Testis (tissue), 2 donors: ENCODE measurements at regions not wholly inside any gene's neighbourhood (a gene's known extent, or its start where the extent isn't known, plus 50 kb on each side); places are given as distances from the start of the nearest gene placed in this dataset.

ENCODE experiments used
- DNase-seq: peaks from one replicate; pipeline ENCODE4 v3.0.0-alpha.2; 2019
- H3K27ac ChIP-seq, 2 donors: fragments of 200-600 bp; sonication (generic); one replicate each; pipeline ENCODE4 v1.5.1; 2019
- H3K27me3 ChIP-seq: fragments of 200-600 bp; sonication (generic); one replicate; pipeline ENCODE4 v1.5.1; 2019
- H3K36me3 ChIP-seq: fragments of 200-600 bp; sonication (generic); one replicate; pipeline ENCODE4 v1.5.1; 2017; ENCODE audit warnings: low read depth; ENCODE audit errors: missing control alignments
- H3K4me1 ChIP-seq: fragments of 200-600 bp; sonication (generic); one replicate; pipeline ENCODE4 v1.5.1; 2019
- H3K4me3 ChIP-seq, 2 donors: fragments of 200-600 bp; sonication (generic); one replicate each; pipeline ENCODE4 v1.5.1; 2017 to 2019
- H3K9me3 ChIP-seq: fragments of 200-600 bp; sonication (generic); one replicate; pipeline ENCODE4 v1.5.1; 2017
- CTCF ChIP-seq, 3 experiments: fragments of 450-650 bp in 2 of 3; fragments of 200-600 bp in 1 of 3; sonication (generic) in 1 of 3; IDR thresholded peaks; one replicate each; pipeline ENCODE4 v1.5.1; 2016 to 2019; ENCODE audit warnings: antibody characterized with exemption in 3 of 3, mild to moderate bottlenecking in 2 of 3, moderate library complexity in 1 of 3
- POLR2A ChIP-seq: fragments of 450-650 bp; IDR thresholded peaks from one replicate; pipeline ENCODE4 v1.6.1; 2017; ENCODE audit warnings: antibody characterized with exemption, mild to moderate bottlenecking, moderate library complexity
- WGBS, 2 donors: methylation state at CpG; one replicate each; pipeline ENCODE4 v1.1.5; 2018; 5-methylcytosine and 5-hydroxymethylcytosine counted together
- intact Hi-C: fragments of 100-400 bp; cut with DNase I; formaldehyde crosslinking; loops from one replicate; pipeline ENCODE4 v1.15.1; 2023; ENCODE audit warnings: low total_unique reads

GRCh38 chr4:134465417-134465816 lies 263.8 kb upstream of the PABPC4L start:
- TF ChIP-seq POLR2A (no peak), CTCF (IDR thresholded peaks at IDR 0.05) (no peak)
- no peaks in the 10 kb centered on the region for H3K4me1 ChIP-seq
- no peak for DNase-seq
- H3K36me3 ChIP-seq = no peaks in the 10 kb centered on the region
- H3K4me3 ChIP-seq = no peak overlapping the region
- H3K27ac ChIP-seq = no peak overlapping the region
- H3K9me3 ChIP-seq = no peaks in the 10 kb centered on the region
- H3K27me3 ChIP-seq = no peaks in the 10 kb centered on the region
- intact Hi-C loops = no loop called here

- 89 to 95% methylated on average over 5 of the region's 5 CpGs for WGBS, 2 donors
- Histone ChIP-seq H3K4me1 (no peaks in the 10 kb centered on the region), H3K4me3 (no peak overlapping the region), H3K36me3 (no peaks in the 10 kb centered on the region), H3K27me3 (no peaks in the 10 kb centered on the region), H3K27ac (no peak overlapping the region), H3K9me3 (no peaks in the 10 kb centered on the region)
- intact Hi-C loops = no loop called here
- DNase-seq = no peak
- TF ChIP-seq POLR2A = no peak
These were observed 262.2 kb upstream of the PABPC4L start for GRCh38 chr4:134463771-134464170.

DNA sequence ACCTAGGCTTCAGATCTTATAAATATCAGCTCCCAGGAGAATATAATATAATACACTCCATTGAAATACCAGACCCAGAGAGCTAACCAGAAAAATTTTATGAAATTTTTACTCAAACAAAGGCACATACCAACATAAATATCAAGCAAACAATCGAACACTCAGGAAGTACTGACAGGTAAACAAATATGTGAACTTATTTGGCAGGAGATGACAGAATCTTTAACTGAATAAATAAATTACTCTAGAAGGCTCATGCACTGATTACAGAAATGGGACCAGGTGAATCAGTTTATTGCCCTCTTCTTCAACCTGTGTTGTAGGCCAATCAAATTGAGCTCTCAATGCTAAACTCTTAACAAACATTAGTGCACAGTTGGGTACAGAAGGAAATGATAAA lies 225.2 kb upstream of the PABPC4L start:
- H3K27me3 ChIP-seq = no peaks in the 10 kb centered on the region
- no peak overlapping the region for H3K27ac ChIP-seq
- intact Hi-C loops = no loop called here
- no peaks in the 10 kb centered on the region for H3K36me3 ChIP-seq
- no peaks in the 10 kb centered on the region for H3K4me1 ChIP-seq
- TF ChIP-seq POLR2A (no peak), CTCF (IDR thresholded peaks at IDR 0.05) (no peak)
- H3K4me3 ChIP-seq = no peak overlapping the region
- DNase-seq = no peak
- WGBS, 2 donors = 71 to 75% methylated on average over 1 of the region's 1 CpG
- no peaks in the 10 kb centered on the region for H3K9me3 ChIP-seq

- WGBS, 2 donors = 54 to 81% methylated on average over 3 of the region's 3 CpGs
- H3K36me3 ChIP-seq = no peaks in the 10 kb centered on the region
- no peaks in the 10 kb centered on the region for H3K27me3 ChIP-seq
- TF ChIP-seq CTCF (IDR thresholded peaks at IDR 0.05) = no peak
- TF ChIP-seq POLR2A = no peak
- intact Hi-C loops = no loop called here
- H3K9me3 ChIP-seq = no peaks in the 10 kb centered on the region
- H3K27ac ChIP-seq = no peak overlapping the region
- H3K4me1 ChIP-seq = no peaks in the 10 kb centered on the region
- no peak overlapping the region for H3K4me3 ChIP-seq
- no peak for DNase-seq
These were observed 224.2 kb upstream of the PABPC4L start for GRCh38 chr4:134425756-134426155.

- no peak for DNase-seq
- no peaks in the 10 kb centered on the region for H3K36me3 ChIP-seq
- intact Hi-C loops = no loop called here
- no peaks in the 10 kb centered on the region for H3K4me1 ChIP-seq
- TF ChIP-seq POLR2A (no peak), CTCF (IDR thresholded peaks at IDR 0.05) (no peak)
- no peaks in the 10 kb centered on the region for H3K27me3 ChIP-seq
- H3K27ac ChIP-seq = no peak overlapping the region
- H3K4me3 ChIP-seq = no peak overlapping the region
- H3K9me3 ChIP-seq = no peaks in the 10 kb centered on the region
- WGBS, 2 donors = 68 to 70% methylated on average over 1 of the region's 1 CpG
These were observed 221.2 kb upstream of the PABPC4L start for GRCh38 chr4:134422776-134423175.
